ENCODE measurements at regions not wholly inside any gene's neighbourhood (a gene's known extent, or its start where the extent isn't known, plus 50 kb on each side); places are given as distances from the start of the nearest gene placed in this dataset.

GRCh38 chr4:129583868-129584267, 487.9 kb downstream of the C4orf33 start:
- no peaks in the 10 kb centered on the region for H3K27me3 ChIP-seq (replicated peaks)
- no peak overlapping the region for H3K4me3 ChIP-seq (ENCODE audit: low read depth, low read length)
- TF ChIP-seq CTCF (IDR thresholded peaks at IDR 0.05; ENCODE audit: low read depth, low read length, missing control alignments) = no peak
- DNase-seq = no peak
- in situ Hi-C loops (cut with HindIII; ENCODE audit: low pct_ligation_motif_present, low sequenced_read_pairs) = no loop called here
- H3K27ac ChIP-seq = no peak overlapping the region
- no peaks in the 10 kb centered on the region for H3K36me3 ChIP-seq (replicated peaks)

GRCh38 chr4:129598582-129598981, 502.6 kb downstream of the C4orf33 start:
- in situ Hi-C loops (cut with HindIII; ENCODE audit: low pct_ligation_motif_present, low sequenced_read_pairs) = no loop called here
- DNase-seq = no peak
- Histone ChIP-seq H3K4me3 (ENCODE audit: low read depth, low read length) (no peak overlapping the region), H3K36me3 (replicated peaks) (no peaks in the 10 kb centered on the region), H3K27ac (no peak overlapping the region), H3K27me3 (replicated peaks) (no peaks in the 10 kb centered on the region)
- TF ChIP-seq CTCF (IDR thresholded peaks at IDR 0.05; ENCODE audit: low read depth, low read length, missing control alignments) = no peak

- Histone ChIP-seq H3K27ac (no peak overlapping the region), H3K27me3 (replicated peaks) (no peaks in the 10 kb centered on the region), H3K4me3 (ENCODE audit: low read depth, low read length) (no peak overlapping the region), H3K36me3 (replicated peaks) (no peaks in the 10 kb centered on the region)
- in situ Hi-C loops (cut with HindIII; ENCODE audit: low pct_ligation_motif_present, low sequenced_read_pairs) = no loop called here
- no peak for TF ChIP-seq CTCF (IDR thresholded peaks at IDR 0.05; ENCODE audit: low read depth, low read length, missing control alignments)
- no peak for DNase-seq
Observed at GRCh38 chr4:129600898-129601297, 504.9 kb downstream of the C4orf33 start.

- H3K27ac ChIP-seq = no peak overlapping the region
Observed at GRCh38 chr4:129602447-129602846, 506.5 kb downstream of the C4orf33 start.

GRCh38 chr4:129603241-129603931, 507.4 kb downstream of the C4orf33 start:
- in situ Hi-C loops (cut with HindIII; ENCODE audit: low pct_ligation_motif_present, low sequenced_read_pairs) = no loop called here
- no peak for TF ChIP-seq CTCF (IDR thresholded peaks at IDR 0.05; ENCODE audit: low read depth, low read length, missing control alignments)
- no peak for DNase-seq

More at GRCh38 chr4:129602447-129602846, 506.5 kb downstream of the C4orf33 start:
- Histone ChIP-seq H3K27me3 (replicated peaks) (no peaks in the 10 kb centered on the region), H3K36me3 (replicated peaks) (no peaks in the 10 kb centered on the region), H3K4me3 (ENCODE audit: low read depth, low read length) (no peak overlapping the region)
- no peak for DNase-seq
- in situ Hi-C loops (cut with HindIII; ENCODE audit: low pct_ligation_motif_present, low sequenced_read_pairs) = no loop called here
- no peak for TF ChIP-seq CTCF (IDR thresholded peaks at IDR 0.05; ENCODE audit: low read depth, low read length, missing control alignments)

More at GRCh38 chr4:129603241-129603931, 507.4 kb downstream of the C4orf33 start:
- Histone ChIP-seq H3K4me3 (ENCODE audit: low read depth, low read length) (no peak overlapping the region), H3K27ac (no peak overlapping the region), H3K36me3 (replicated peaks) (no peaks in the 10 kb centered on the region), H3K27me3 (replicated peaks) (no peaks in the 10 kb centered on the region)

Measured in brain microvascular endothelial cell (primary cell).